HG02759 (cell line): ENCODE measurements at regions not wholly inside any gene's neighbourhood (a gene's known extent, or its start where the extent isn't known, plus 50 kb on each side); places are given as distances from the start of the nearest gene placed in this dataset.

Source experiments
- ATAC-seq: cut with Tn5 transposase; IDR thresholded peaks from one replicate; pipeline ENCODE4 v1.9.1; 2021; ENCODE audit warnings: mild to moderate bottlenecking, moderate library complexity; ENCODE audit not compliant: unreplicated experiment

DNA sequence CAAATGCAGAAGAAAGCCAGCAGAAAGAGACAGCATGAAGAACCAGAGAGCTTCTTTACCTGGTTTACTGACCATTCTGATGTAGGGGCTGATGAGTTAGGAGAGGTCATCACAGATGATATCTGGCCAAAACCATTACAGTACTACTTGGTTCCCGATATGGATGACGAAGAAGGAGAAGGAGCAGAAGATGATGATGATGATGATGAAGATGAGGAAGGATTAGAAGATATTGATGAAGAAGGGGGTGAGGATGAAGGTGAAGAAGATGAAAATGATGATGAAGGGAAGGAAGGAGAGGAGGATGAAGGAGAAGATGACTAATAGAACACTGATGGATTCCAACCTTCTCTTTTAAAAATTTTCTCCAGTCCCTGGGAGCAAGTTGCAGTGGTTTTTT is 178.2 kb upstream of the CRY1 start:
- ATAC-seq: no peak

DNA sequence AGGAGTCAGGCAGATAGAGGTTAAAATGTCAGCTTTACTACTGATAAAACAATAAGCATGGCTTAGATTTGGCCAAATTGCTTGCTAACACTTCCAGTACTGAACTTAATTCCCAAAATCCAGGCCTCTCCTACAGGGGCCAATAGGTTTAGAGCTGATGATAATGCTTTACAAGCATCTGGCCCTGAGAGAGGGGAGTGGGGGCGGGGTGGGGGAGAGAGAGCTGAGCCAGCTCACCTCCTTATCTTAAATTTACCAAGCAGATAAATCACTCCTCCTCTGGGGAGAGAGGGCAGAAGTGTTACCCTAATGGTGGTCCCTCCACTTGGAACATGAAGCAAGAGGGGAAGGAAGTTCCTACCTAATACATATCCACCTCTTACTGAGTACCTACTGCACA is 182.2 kb upstream of the CRY1 start:
- no peak for ATAC-seq

DNA sequence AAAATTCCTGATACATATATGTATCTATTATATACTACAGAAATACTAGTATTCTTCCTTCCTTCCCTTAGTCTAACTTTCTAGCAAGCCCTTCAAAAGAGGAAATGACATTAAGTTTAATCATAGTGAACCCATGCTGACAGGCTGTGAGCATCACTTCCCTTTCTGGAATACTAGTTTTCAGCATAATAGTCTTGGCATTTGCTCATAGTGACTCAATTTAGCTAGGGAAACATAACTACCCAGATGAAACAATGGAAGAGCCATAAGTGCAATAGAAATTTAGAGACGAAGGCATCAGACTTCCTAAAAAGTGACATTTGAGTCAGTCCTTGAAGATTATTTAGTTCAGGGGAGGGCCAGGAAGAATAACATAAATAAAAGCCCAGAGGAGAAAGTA is 184.5 kb upstream of the CRY1 start:
- no peak for ATAC-seq

- ATAC-seq: no peak
Measured at GRCh38 chr12:107282628-107283027, 189.3 kb upstream of the CRY1 start.

DNA sequence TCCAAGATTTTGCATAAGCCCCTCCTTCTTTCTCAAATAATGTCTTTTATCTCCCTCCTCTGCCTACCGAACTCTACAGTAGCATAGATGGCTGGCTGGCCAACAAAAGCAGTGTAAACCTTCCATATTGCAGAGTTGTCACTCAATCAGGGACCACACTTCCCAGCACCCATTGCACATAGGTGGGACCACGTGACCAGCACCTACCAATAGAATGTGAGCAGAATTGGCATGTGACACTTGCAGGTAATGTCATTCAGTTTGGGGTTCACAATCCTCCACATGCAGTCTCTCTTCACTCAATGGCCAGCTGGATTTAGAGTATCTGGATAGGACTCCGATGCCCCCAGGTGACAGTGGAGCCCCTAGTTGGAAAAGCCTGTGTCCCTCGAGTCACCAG is 190.3 kb upstream of the CRY1 start:
- no peak for ATAC-seq

GRCh38 chr12:107284692-107285091 is 191.3 kb upstream of the CRY1 start:
- ATAC-seq: no peak

GRCh38 chr12:107287436-107288413 is 194.4 kb upstream of the CRY1 start:
- ATAC-seq: no peak

DNA sequence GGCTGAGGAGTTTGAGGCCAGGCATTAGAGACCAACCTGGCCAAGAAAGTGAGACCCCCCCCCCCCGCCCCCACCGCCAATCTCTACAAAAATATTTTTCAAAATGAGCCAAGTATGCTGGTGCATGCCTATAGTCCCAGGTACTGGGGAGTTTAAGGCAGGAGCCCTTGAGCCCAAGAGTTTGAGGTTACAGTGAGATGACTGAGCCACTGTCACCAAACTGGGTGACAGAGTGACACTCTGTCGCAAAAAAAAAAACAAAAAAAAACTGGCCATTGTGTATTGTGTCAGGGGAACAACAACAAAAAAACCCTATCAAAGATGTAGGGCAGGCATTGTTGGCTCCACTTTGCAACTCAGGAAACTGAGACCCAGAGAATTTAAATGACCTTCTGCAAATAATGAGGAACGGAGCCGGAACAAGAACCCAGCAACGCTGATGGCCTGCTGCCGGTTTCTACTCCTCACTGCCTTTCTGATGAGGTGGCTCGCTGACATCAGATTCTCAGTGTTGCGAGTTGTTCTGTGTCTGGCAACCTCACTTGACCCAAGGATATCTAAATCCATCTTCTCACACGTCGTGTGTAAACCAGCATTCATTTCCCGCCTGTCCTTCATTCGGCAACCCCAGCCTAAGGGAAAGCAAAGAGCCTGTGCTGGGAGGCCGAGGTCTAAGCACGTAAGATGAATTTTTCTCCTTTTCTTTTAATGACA is 195.2 kb upstream of the CRY1 start:
- no peak for ATAC-seq

GRCh38 chr12:107291018-107291417 is 197.7 kb upstream of the CRY1 start:
- no peak for ATAC-seq

DNA sequence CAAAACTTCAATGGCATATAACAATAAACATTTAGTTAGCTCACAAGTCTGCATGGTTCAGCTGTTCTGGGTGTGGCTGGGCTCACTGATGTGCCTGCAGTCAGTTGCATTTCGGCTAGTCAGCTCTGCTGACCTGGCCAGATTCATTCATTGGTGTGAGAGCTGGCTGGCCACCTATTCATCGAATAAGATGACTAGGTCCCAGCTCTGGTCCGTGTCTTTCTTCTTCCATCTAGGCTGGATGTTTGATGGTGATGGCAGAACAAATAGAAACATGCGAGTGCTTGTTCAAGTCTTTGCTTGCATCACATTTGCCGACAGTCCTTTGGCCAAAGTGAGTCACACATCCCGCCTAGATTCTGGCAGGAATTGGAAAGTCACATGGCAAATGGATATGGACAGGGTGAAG is 203.3 kb upstream of the CRY1 start:
- no peak for ATAC-seq

DNA sequence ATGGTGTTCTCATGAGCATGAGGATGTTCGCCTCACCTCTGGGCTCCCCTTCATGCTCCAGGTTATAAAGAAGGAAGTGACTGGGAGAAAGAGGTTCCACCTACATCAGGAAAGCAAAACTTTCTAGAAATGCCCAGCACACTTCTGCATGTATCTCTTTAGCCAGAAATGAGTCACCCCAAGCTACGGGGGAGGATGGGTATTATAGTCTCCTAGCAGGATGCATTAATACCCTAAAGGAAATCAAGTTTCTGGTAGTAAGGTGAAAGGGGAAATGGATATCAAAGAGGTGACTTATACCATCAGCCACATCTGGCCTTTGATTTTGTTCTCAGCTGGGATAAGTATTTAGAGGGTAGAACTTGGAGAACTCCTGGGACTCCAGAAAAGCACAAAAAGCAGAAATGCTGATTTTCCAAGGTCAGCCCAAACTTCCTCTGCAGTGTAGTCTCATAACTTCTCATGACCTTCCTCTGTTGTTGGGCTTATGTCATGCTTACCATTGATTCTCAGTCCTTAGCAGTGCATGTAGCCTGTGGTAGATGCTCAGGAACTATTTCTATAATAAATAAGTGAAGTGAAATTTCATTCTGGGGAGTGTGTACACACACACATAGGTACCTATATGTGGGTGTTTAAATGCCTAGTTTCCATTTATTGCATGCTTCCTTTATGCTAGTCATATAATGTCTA is 209.4 kb upstream of the CRY1 start:
- no peak for ATAC-seq

- ATAC-seq: no peak
Measured at GRCh38 chr12:107304588-107305532, 211.5 kb upstream of the CRY1 start.

DNA sequence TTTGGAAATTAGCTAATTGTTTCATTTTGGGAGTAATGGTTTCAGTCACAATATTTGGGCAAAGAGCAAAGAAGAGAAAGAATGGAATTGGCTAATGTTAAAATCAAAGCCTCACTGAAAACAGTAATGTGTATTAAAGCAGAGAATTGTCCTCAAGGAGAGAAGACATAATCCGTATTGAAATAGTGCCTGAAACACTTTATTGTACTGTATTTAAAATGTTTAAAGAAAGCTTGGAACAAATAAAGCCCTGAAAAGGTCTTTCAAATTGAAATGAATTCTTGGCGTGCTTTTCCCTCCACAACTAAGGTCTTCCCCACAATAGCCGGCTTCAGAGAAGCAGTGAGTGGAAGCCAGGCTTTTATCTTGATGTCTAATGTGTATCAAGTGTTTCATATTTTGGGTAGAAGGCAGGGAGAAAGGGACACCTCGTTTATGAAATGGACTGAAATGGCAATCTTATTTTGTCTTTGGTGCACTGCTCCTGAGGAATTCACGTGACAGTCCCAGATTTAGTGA is 212.9 kb upstream of the CRY1 start:
- no peak for ATAC-seq

GRCh38 chr12:107308310-107308709 is 215.0 kb upstream of the CRY1 start:
- ATAC-seq: no peak

DNA sequence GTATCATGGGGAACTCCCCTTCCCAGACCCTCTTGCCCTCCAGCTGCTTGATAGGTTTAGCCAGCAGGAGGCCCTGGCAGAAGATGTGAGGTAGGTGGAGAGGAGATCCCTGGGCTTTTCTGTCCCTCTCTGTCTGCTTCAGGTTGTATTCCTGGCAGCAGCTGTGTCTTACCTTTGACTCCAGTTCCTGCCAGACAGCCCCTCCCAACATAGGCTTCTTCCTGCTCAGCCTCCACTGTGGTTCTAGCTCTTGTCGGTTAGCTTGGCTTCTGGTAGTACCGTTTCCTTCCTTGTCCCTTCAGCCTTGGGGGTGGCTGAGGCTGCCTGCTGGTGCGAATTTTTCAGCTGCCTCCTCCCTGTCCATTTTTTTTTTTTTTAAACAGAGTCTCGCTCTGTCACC is 215.7 kb upstream of the CRY1 start:
- no peak for ATAC-seq

GRCh38 chr12:107310621-107311020 is 217.3 kb upstream of the CRY1 start:
- ATAC-seq: no peak

DNA sequence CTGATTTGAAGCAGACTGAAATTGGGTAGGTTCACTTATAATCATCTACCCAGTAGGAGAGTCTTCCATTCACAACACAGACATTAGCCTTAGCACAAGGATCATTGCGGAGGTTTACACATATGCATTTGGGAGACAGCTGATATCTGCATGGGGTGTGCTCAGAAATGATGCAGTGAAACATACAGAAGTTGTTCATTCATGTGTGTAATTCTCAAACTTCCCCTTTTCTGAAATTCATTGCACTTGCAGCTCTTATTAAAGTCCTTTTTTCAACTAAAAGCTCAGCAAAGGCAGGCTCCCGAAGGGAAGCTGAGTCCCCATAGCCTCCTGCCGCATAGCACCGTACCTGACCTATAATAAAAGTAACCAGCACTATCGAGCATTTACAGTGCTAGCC is 218.3 kb upstream of the CRY1 start:
- ATAC-seq: no peak

DNA sequence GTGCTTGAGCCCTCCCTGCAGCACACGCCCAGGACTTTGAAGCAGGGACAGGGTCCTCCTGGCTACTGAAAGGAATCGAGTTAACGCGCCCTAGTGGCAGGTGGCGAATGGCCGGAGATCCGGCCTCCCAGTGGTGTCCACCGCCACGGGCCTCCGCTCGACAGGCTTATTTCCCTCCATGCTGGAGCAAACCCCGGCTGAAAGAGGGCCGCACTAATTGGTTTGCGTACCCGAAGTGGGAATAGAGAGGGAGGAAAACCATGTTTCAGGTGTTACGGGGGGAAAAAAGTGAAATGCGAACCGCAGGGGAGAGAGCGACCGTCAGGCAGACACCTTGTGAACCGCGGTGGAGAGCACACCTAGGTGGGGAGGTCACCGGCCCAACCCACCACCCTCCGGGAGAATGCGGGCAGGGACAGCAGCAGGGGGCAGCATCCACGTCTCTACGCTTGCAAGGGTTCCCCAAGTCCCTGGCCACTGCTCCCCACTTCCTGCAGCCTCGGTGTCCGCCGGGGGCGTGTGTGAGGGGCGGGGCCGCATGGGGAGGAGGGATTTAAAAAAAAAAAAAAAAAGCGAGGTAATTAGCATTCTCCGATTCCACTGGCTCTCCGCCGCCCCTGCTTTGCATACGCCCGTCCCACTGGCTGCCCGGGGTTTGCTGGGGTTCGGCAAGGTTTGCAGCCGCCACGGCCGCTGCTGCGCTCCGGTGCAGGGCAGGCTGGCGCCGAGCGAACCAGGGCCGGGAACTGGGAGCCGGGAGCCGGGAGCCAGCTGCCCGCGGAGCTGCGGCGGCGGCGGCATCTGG is 224.6 kb upstream of the CRY1 start:
- ATAC-seq: peak; percentile 59

GRCh38 chr12:107318556-107318805 is 225.1 kb upstream of the CRY1 start:
- ATAC-seq: no peak
